ENCODE measurements at regions not wholly inside any gene's neighbourhood (a gene's known extent, or its start where the extent isn't known, plus 50 kb on each side); places are given as distances from the start of the nearest gene placed in this dataset.

DNA sequence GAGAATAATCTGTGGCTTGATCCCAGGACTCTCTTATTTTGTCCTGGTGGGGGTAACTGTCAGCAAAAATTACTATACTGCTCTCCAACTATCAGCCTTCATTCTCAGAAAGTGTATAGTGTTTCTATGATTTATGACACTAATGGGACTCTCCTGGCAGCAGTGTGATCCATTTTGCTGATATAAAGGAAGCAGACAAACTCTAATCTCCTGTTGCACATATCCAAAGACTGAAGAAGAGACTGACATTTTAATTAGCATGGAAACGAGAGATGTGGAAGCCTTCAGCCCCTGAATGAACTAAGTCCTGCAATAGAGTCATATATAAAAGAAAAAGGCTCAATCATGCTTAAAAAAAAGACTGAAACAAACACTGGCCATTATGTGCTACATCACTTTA is 127.8 kb upstream of the SSTR1 start:
- Histone ChIP-seq H3K4me3 (ENCODE audit: low read depth, low read length) (no peak overlapping the region), H3K9me3 (ENCODE audit: control insufficient read depth, insufficient read depth, low read depth, low read length) (no peaks in the 10 kb centered on the region), H3K27ac (ENCODE audit: extremely low read depth, low read depth, low read length) (no peak overlapping the region), H3K36me3 (ENCODE audit: control insufficient read depth in 2 of 2, insufficient read depth in 1 of 2, low read length in 2 of 2) (no peaks in the 10 kb centered on the region), H3K4me1 (ENCODE audit: control insufficient read depth, insufficient read depth, low read length) (no peaks in the 10 kb centered on the region)
- ChIA-PET CTCF (no interaction called here), POLR2A (no interaction called here)
- no peak for TF ChIP-seq ZFHX2 (tag by site-specific recombination; conservative IDR thresholded peaks at IDR 0.05)

DNA sequence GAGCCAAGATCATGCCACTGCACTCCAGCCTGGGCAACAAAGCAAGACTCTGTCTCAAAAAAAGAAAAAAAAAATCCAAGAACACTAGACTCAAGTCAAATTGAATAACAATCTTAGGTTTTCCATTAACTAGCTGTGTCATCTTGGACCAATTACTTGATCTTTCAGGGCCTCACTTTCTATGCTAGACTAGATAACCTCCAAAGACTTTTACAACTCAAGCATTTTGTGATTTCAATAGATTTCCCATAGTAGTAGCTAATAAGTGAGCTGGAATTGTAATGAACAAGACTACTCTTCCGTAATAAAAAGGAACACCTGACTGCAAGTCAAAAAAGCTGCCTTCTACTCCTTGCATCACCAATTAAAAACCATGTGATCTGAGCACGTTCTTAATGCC is 127.0 kb upstream of the SSTR1 start:
- no peak overlapping the region for H3K27ac ChIP-seq (ENCODE audit: extremely low read depth, low read depth, low read length)
- no peaks in the 10 kb centered on the region for H3K4me1 ChIP-seq (ENCODE audit: control insufficient read depth, insufficient read depth, low read length)
- H3K36me3 ChIP-seq (ENCODE audit: control insufficient read depth in 2 of 2, insufficient read depth in 1 of 2, low read length in 2 of 2), result no peaks in the 10 kb centered on the region
- CTCF ChIA-PET, result no interaction called here
- no peaks in the 10 kb centered on the region for H3K9me3 ChIP-seq (ENCODE audit: control insufficient read depth, insufficient read depth, low read depth, low read length)
- H3K4me3 ChIP-seq (ENCODE audit: low read depth, low read length), result no peak overlapping the region
- POLR2A ChIA-PET, result no interaction called here
- TF ChIP-seq MZF1 (tag by site-specific recombination; IDR thresholded peaks at IDR 0.05; ENCODE audit: borderline replicate concordance), result no peak
- no peak for TF ChIP-seq ZNF664 (tag by site-specific recombination; IDR thresholded peaks at IDR 0.05)
- no peak for TF ChIP-seq ZNF513 (tag by site-specific recombination; IDR thresholded peaks at IDR 0.05)
- TF ChIP-seq, protein P1, sequence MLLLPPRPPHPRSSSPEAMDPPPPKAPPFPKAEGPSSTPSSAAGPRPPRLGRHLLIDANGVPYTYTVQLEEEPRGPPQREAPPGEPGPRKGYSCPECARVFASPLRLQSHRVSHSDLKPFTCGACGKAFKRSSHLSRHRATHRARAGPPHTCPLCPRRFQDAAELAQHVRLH (tag by site-specific recombination; IDR thresholded peaks at IDR 0.05), result no peak
- TF ChIP-seq ZNF558 (tag by site-specific recombination; IDR thresholded peaks at IDR 0.05), result no peak
- no peak for TF ChIP-seq ZNF571 (tag by site-specific recombination; IDR thresholded peaks at IDR 0.05)
- TF ChIP-seq KLF17 (tag by site-specific recombination; IDR thresholded peaks at IDR 0.05), result no peak
- no peak for TF ChIP-seq ZNF138 (tag by site-specific recombination; IDR thresholded peaks at IDR 0.05; ENCODE audit: borderline replicate concordance)
- no peak for TF ChIP-seq MEIS1 (CRISPR knock-in tag; IDR thresholded peaks at IDR 0.05; ENCODE audit: borderline replicate concordance)
- no peak for TF ChIP-seq ZNF549 (tag by site-specific recombination; IDR thresholded peaks at IDR 0.05)
- TF ChIP-seq ZNF175 (tag by site-specific recombination; IDR thresholded peaks at IDR 0.05), result no peak

GRCh38 chr14:38083039-38083438 is 124.7 kb upstream of the SSTR1 start:
- ChIA-PET POLR2A (no interaction called here), CTCF (no interaction called here)
- Histone ChIP-seq H3K27ac (ENCODE audit: extremely low read depth, low read depth, low read length) (no peak overlapping the region), H3K9me3 (ENCODE audit: control insufficient read depth, insufficient read depth, low read depth, low read length) (no peaks in the 10 kb centered on the region), H3K36me3 (ENCODE audit: control insufficient read depth in 2 of 2, insufficient read depth in 1 of 2, low read length in 2 of 2) (no peaks in the 10 kb centered on the region), H3K4me1 (ENCODE audit: control insufficient read depth, insufficient read depth, low read length) (no peaks in the 10 kb centered on the region), H3K4me3 (ENCODE audit: low read depth, low read length) (no peak overlapping the region)
- TF ChIP-seq, protein P2, sequence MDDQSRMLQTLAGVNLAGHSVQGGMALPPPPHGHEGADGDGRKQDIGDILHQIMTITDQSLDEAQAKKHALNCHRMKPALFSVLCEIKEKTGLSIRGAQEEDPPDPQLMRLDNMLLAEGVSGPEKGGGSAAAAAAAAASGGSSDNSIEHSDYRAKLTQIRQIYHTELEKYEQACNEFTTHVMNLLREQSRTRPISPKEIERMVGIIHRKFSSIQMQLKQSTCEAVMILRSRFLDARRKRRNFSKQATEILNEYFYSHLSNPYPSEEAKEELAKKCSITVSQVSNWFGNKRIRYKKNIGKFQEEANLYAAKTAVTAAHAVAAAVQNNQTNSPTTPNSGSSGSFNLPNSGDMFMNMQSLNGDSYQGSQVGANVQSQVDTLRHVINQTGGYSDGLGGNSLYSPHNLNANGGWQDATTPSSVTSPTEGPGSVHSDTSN (CRISPR knock-in tag; IDR thresholded peaks at IDR 0.05), result no peak
- TF ChIP-seq MYNN (tag by site-specific recombination; IDR thresholded peaks at IDR 0.05; ENCODE audit: borderline replicate concordance) (no peak), ZBTB7A (tag by site-specific recombination; IDR thresholded peaks at IDR 0.05; ENCODE audit: low read depth) (no peak), ZNF549 (tag by site-specific recombination; IDR thresholded peaks at IDR 0.05) (no peak), ZNF561 (tag by site-specific recombination; IDR thresholded peaks at IDR 0.05; ENCODE audit: borderline replicate concordance) (no peak), ZBTB21 (tag by site-specific recombination; IDR thresholded peaks at IDR 0.05) (no peak), KLF16 (tag by site-specific recombination; IDR thresholded peaks at IDR 0.05) (no peak), ZNF629 (tag by site-specific recombination; IDR thresholded peaks at IDR 0.05) (no peak), FEZF1 (tag by site-specific recombination; IDR thresholded peaks at IDR 0.05) (no peak), ZNF621 (tag by site-specific recombination; IDR thresholded peaks at IDR 0.05) (no peak), ZNF274 (IDR thresholded peaks at IDR 0.05; ENCODE audit: low read length) (no peak), ZNF274 (tag by site-specific recombination; IDR thresholded peaks at IDR 0.05; ENCODE audit: borderline replicate concordance) (no peak), ZFHX2 (tag by site-specific recombination; conservative IDR thresholded peaks at IDR 0.05) (no peak), ZNF664 (tag by site-specific recombination; IDR thresholded peaks at IDR 0.05) (no peak), ZNF155 (tag by site-specific recombination; IDR thresholded peaks at IDR 0.05) (no peak)
